VCaP (cell line): ENCODE measurements at regions not wholly inside any gene's neighbourhood (a gene's known extent, or its start where the extent isn't known, plus 50 kb on each side); places are given as distances from the start of the nearest gene placed in this dataset.

Experiments used
- H3K27ac ChIP-seq: fragments of 450-650 bp; 2 replicates; pipeline ENCODE4 v1.5.1; 2017
- TF ChIP-seq, protein P1 (sequence below): fragments of 450-650 bp; conservative IDR thresholded peaks from 2 replicates; pipeline ENCODE4 v1.5.1; 2017; ENCODE audit warnings: mild to moderate bottlenecking, moderate library complexity

DNA sequence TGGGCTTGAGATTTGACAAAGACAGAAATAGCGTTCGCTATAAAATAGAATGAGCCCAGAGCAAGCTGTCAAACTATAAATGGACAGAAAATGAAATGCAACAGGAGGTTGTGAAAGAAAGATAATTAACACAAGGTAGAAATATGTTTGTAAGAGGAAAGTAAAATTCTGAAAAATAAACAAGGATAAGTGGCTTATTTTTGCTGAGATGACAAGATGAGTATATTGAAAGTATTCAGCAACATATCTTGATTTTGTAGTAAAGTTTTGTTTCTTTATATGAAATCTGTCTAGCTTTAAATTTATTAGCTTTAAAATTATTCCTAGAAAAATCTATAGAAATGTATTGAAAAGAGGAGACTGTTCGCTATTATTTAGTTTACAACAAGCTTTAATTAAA, 111.9 kb upstream of the RPS23 start:
- no peak overlapping the region for H3K27ac ChIP-seq
- TF ChIP-seq, protein P1, sequence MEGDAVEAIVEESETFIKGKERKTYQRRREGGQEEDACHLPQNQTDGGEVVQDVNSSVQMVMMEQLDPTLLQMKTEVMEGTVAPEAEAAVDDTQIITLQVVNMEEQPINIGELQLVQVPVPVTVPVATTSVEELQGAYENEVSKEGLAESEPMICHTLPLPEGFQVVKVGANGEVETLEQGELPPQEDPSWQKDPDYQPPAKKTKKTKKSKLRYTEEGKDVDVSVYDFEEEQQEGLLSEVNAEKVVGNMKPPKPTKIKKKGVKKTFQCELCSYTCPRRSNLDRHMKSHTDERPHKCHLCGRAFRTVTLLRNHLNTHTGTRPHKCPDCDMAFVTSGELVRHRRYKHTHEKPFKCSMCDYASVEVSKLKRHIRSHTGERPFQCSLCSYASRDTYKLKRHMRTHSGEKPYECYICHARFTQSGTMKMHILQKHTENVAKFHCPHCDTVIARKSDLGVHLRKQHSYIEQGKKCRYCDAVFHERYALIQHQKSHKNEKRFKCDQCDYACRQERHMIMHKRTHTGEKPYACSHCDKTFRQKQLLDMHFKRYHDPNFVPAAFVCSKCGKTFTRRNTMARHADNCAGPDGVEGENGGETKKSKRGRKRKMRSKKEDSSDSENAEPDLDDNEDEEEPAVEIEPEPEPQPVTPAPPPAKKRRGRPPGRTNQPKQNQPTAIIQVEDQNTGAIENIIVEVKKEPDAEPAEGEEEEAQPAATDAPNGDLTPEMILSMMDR = no peak

DNA sequence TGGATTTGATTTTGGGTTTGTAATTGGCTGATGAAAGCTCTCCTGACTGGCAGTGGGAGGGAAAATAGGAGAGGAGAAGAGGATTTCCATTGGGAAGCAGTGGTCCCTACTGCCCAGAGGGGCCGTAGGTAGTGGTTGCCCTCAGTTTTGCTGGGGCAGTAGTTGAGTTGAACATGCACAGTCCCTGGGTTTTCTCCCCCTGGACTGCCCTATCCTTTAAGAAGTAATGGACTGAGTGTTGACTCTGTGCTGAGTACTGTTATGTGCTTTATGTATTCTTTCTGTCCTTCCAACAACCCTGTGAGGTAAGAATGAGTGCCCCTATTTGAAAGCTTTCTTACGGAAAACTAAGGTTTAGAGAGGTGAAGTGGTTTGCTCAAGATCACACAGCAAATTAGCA, 111.2 kb upstream of the RPS23 start:
- TF ChIP-seq, protein P1 = no peak
- H3K27ac ChIP-seq = no peak overlapping the region

DNA sequence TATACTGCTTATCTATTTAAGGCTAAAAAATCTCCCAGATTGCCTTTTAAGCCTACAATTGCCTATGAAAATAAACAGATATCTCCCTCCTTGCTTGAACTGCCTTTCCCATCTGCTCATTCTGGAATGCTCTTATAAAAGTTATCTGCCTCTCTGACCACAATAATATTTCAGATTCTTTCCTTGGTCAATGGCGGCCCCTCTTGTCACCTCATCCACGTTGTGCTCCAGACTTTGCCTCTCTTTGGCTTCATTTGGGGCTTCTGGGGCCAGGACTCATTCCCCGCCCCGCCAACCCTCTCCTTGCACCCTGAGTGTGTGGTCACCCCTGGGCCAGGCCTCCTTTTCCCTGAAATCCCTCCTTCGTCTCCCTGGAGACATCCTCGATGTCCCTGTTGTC, 110.0 kb upstream of the RPS23 start:
- TF ChIP-seq, protein P1 = no peak
- H3K27ac ChIP-seq = no peak overlapping the region

DNA sequence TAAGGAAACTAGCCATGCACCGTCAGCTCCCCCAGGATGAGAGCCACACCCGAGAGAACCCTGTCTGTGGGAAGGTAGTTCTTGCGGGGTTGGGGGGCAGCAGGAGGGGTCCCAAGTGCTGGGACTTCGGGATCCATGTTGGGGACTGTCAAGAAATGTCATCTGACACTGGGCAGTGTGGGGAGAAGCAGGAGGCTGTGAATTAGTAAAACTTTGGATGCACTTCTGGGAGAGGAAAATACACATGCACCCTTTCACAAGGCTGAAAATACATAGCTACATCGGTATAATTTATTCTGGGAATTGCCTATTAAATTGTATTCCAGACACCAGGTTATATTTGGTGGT, 109.6 kb upstream of the RPS23 start:
- TF ChIP-seq, protein P1 = no peak

DNA sequence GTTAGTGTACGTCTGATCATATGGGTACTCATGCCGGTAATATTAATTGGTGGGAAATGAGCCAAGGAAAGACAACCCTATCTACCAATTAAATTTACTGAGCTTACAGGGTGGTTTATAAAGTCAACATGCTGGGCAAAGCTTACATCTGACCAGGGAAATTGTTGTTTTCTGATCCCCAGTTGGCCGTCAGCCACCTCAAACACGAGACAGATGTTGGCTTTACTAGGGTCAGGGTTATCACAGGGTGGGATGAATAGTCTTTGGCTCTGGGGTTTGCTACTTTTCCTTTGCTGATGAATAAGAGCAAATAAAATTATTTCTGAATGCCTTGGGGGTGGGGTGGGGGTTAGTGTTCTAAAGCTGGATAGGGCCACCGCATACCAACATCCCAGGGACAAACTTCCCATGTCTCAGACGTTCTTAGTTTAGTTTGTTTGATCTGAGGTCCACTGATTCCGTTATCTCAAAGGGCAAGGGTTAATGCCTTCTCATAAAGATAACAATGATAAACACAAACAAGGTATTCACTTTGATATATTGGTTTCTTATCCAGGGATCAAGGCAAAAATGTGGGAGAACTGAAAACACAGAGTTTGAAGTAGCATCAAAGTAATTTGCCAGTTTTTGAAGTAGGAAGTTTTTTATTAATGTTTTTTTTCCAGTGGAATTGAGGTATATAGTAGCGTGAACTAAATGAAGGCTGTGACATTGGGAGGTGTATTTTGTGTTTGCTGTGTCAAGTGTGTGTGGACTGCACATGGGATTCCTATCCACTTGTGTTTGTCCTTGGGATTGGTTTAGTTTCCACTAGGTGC, 109.1 kb upstream of the RPS23 start:
- H3K27ac ChIP-seq = no peak overlapping the region
- TF ChIP-seq, protein P1 = no peak

More for the DNA sequence above, 109.6 kb upstream of the RPS23 start:
- no peak overlapping the region for H3K27ac ChIP-seq

DNA sequence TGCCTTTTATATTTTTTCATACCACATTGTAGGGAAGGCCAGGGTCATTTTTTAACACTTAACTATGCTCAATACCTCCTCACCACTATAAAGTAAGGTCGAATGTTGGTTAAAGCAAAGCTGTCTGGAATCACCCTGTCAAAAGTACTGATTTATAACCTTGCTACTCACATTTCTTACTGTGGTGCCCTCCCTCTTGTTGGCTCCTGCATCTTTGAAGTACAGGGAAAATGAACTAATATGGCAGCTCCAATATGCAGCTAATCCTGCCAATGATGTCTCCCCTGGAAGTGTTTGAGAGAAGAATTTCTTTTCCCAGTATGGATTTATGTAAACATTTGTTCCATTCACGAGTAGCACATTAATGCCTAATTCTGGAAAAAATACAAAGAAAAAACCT, 108.4 kb upstream of the RPS23 start:
- H3K27ac ChIP-seq = no peak overlapping the region
- TF ChIP-seq, protein P1 = no peak

DNA sequence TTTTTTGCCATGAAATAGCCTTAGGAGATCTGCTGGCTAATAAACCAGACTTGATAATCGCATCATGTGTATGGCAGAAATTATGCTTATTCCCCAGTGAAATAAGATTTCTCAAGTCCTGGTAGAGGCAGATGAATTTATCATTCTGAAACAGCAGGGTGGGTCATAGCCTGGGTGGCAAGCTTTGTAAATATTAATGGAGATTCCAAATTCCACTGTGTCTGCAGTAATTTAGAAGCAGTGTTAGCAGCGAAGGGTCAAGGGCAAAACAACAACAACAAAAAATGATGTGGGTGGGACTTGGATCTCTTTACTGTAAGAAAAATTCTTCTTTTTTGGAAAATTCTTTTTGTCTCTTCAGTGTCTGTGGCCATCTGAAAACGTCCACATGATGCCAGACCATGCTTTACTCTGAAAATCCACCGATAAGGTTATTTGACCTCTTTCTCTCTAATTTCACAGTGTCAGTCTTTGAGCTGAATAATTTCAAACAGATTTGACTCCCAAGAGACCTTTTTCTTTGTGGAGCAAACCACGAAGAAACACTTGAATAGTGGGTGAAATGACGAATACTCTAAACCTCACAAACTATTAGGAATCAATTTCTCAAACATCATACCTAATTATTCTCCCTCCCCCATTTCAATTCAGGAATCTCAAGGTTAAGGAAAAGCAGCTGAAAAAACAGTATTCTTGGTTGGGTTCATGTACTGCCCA, 106.0 kb upstream of the RPS23 start:
- TF ChIP-seq, protein P1 = no peak
- H3K27ac ChIP-seq = no peak overlapping the region
